K562 (cell line): ENCODE measurements at regions not wholly inside any gene's neighbourhood (a gene's known extent, or its start where the extent isn't known, plus 50 kb on each side); places are given as distances from the start of the nearest gene placed in this dataset.

Source experiments
- ATAC-seq: fragments of 200-7000 bp; cut with Tn5 transposase; 3 replicates; pipeline ENCODE4 v1.9.1; 2020; ENCODE audit warnings: moderate library complexity
- BruUV-seq: library from RNA; stranded (reverse); fragments of 400-500 nt; replicated peaks from 2 replicates; lab custom pipeline; 2021; lab: Mats Ljungman, UMichigan
- CTCF ChIA-PET: fragments of 300-600 bp; formaldehyde crosslinking; extraction: SDS; loops from one replicate; lab custom pipeline; 2021; ENCODE audit warnings: low intra/inter-chr PET ratio; lab: Yijun Ruan, JAX
- POLR2A ChIA-PET: fragments of 300-600, 350-650 bp; sonication (Branson Sonifier 250); formaldehyde crosslinking; extraction: SDS; loops from one replicate; lab custom pipeline; 2021; ENCODE audit warnings: antibody characterized with exemption, inconsistent platforms; lab: Yijun Ruan, JAX
- DNase-seq, 4 experiments: peaks; one replicate each; pipeline versions ENCODE4 v3.0.0 to v3.0.0-alpha.2; 2011 to 2018; ENCODE audit warnings: low spot score in 3 of 4, mixed read lengths in 3 of 4; ENCODE audit errors: extremely low read depth in 1 of 4
- FAIRE-seq: peaks from 2 replicates; lab custom pipeline; 2011; peaks lifted over from hg19 to GRCh38; lab: Jason Lieb, UNC
- H2AFZ ChIP-seq: 2 replicates; pipeline ENCODE4 v1.6.0; 2011; ENCODE audit warnings: low read depth, low read length, control low read depth, inconsistent platforms
- H3K27ac ChIP-seq: fragments of 200-600 bp; 3 replicates; pipeline ENCODE4 v1.8.0; 2011; ENCODE audit warnings: low read depth, mild to moderate bottlenecking, control low read depth, inconsistent platforms, low read length, moderate library complexity, mixed read lengths; ENCODE audit errors: extremely low read depth
- H3K27me3 ChIP-seq, 2 experiments: fragments of 300-600 bp in 1 of 2; 2 replicates in 1 of 2; 3 replicates in 1 of 2; pipeline versions ENCODE4 v1.6.0 to v1.8.0; 2011; ENCODE audit warnings: inconsistent platforms in 2 of 2, low read length in 2 of 2, mild to moderate bottlenecking in 1 of 2, mixed read lengths in 1 of 2, moderate library complexity in 1 of 2; ENCODE audit not compliant: control insufficient read depth in 2 of 2, insufficient read depth in 2 of 2
- H3K36me3 ChIP-seq: fragments of 300-600 bp; 3 replicates; pipeline ENCODE4 v1.8.0; 2011; ENCODE audit warnings: mild to moderate bottlenecking, low read length, inconsistent platforms; ENCODE audit not compliant: control insufficient read depth, insufficient read depth
- H3K4me1 ChIP-seq, 2 experiments: fragments of 200-600 bp in 1 of 2; replicated peaks in 1 of 2; 2 replicates in 1 of 2; 3 replicates in 1 of 2; pipeline versions ENCODE4 v1.5.1 to v1.8.0; 2011; ENCODE audit warnings: inconsistent platforms in 2 of 2, low read length in 2 of 2, mild to moderate bottlenecking in 1 of 2, mixed read lengths in 1 of 2, moderate library complexity in 1 of 2; ENCODE audit not compliant: control insufficient read depth in 2 of 2, insufficient read depth in 2 of 2
- H3K4me2 ChIP-seq: 2 replicates; pipeline ENCODE4 v1.6.1; 2011; ENCODE audit warnings: low read length, control low read depth, inconsistent platforms, mixed read lengths; ENCODE audit not compliant: insufficient read depth
- H3K4me3 ChIP-seq: fragments of 200-600 bp; sonication (generic), shearing (Covaris generic); 2 replicates; pipeline ENCODE4 v1.5.1; 2016; ENCODE audit warnings: control low read depth, inconsistent platforms
- H3K79me2 ChIP-seq: fragments of 200-600 bp; 3 replicates; pipeline ENCODE4 v1.8.0; 2011; ENCODE audit warnings: low read length, inconsistent platforms; ENCODE audit not compliant: control insufficient read depth, insufficient read depth
- H3K9ac ChIP-seq, 2 experiments: 2 replicates each; pipeline versions ENCODE4 v1.6.0 to v1.6.1; 2011; ENCODE audit warnings: low read depth in 2 of 2, low read length in 2 of 2, control low read depth in 1 of 2, inconsistent platforms in 1 of 2, mild to moderate bottlenecking in 1 of 2, mixed read lengths in 1 of 2; ENCODE audit not compliant: insufficient read depth in 1 of 2
- H3K9me1 ChIP-seq: one replicate; pipeline ENCODE4 v1.6.0; 2011; ENCODE audit warnings: inconsistent platforms, mild to moderate bottlenecking, low read length, moderate library complexity; ENCODE audit not compliant: control insufficient read depth, insufficient read depth
- H3K9me3 ChIP-seq: replicated peaks from 2 replicates; pipeline ENCODE4 v1.5.1; 2011; ENCODE audit warnings: low read depth, low read length, inconsistent platforms; ENCODE audit not compliant: control insufficient read depth, insufficient read depth
- H4K20me1 ChIP-seq: replicated peaks from 2 replicates; pipeline ENCODE4 v1.6.1; 2011; ENCODE audit warnings: low read length, inconsistent platforms, mixed read lengths; ENCODE audit not compliant: control insufficient read depth, insufficient read depth
- FOXA1 ChIP-seq: fragments of 450-650 bp; IDR thresholded peaks from 2 replicates; pipeline ENCODE4 v1.6.1; 2016; ENCODE audit warnings: mild to moderate bottlenecking, borderline replicate concordance
- GTF2E2 ChIP-seq: fragments of 200-800 bp; sonication (Bioruptor generic); IDR thresholded peaks from 2 replicates; pipeline ENCODE4 v1.6.1; 2016; ENCODE audit warnings: missing genetic modification characterization, missing compliant biosample characterization
- MBD2 ChIP-seq: sonication (generic); IDR thresholded peaks from 2 replicates; pipeline ENCODE4 v1.6.1; 2016; ENCODE audit warnings: low read depth, borderline replicate concordance
- MTA2 ChIP-seq: fragments of 450-650 bp; IDR thresholded peaks from 2 replicates; pipeline ENCODE4 v1.6.1; 2016; ENCODE audit warnings: low read depth
- MYNN ChIP-seq, 2 experiments: sonication (generic); formaldehyde crosslinking in 1 of 2; IDR thresholded peaks; 2 replicates each; pipeline versions ENCODE4 v1.5.0 to v1.6.1; 2016 to 2020; ENCODE audit warnings: antibody characterized with exemption in 1 of 2, missing genetic modification reagents in 1 of 2
- NCOA2 ChIP-seq, 2 experiments: fragments of 450-650 bp; IDR thresholded peaks; 2 replicates each; pipeline ENCODE4 v1.6.1; 2018; ENCODE audit warnings: mild to moderate bottlenecking in 2 of 2, moderate library complexity in 1 of 2; ENCODE audit not compliant: partially characterized antibody in 2 of 2
- NEUROD1 ChIP-seq: fragments of 150-350 bp; IDR thresholded peaks from 2 replicates; pipeline ENCODE4 v1.6.1; 2014; ENCODE audit warnings: borderline replicate concordance, low read length, low read depth; ENCODE audit not compliant: partially characterized antibody
- SRF ChIP-seq, 2 experiments: fragments of 250-450, 450-650 bp in 1 of 2; sonication (Bioruptor Pico) in 1 of 2; sonication (generic) in 1 of 2; formaldehyde crosslinking; IDR thresholded peaks; 2 replicates each; pipeline versions ENCODE4 v1.5.0 to v1.5.1; 2020 to 2022; ENCODE audit warnings: mild to moderate bottlenecking in 1 of 2, missing genetic modification reagents in 1 of 2
- WGBS: fragments of 100-300 bp; shearing (Covaris generic); methylation state at CpG from one replicate; pipeline ENCODE4 v1.1.6; 2016; ENCODE audit warnings: low coverage, mixed read lengths; ENCODE audit not compliant: insufficient coverage; ENCODE audit errors: missing lambda C conversion rate; 5-methylcytosine and 5-hydroxymethylcytosine counted together
- in situ Hi-C: fragments of 300-500 bp; cut with MboI; formaldehyde crosslinking; loops from 4 replicates; pipeline ENCODE4 v1.15.0; 2018; ENCODE audit warnings: inconsistent platforms, mixed read lengths
- intact Hi-C: fragments of 100-400 bp; cut with micrococcal nuclease; formaldehyde crosslinking; loops from 2 replicates; pipeline ENCODE4 v1.14.2; 2022
- TF ChIP-seq, protein P1 (sequence below), 3 experiments: fragments of 200-800 bp in 1 of 3; fragments of 250-450 bp in 1 of 3; fragments of 450-650 bp in 1 of 3; sonication (Bioruptor Pico) in 1 of 3; sonication (Bioruptor generic) in 1 of 3; formaldehyde crosslinking in 1 of 3; IDR thresholded peaks; 2 replicates each; pipeline versions ENCODE4 v1.6.1 to v1.8.0; 2016 to 2022; ENCODE audit warnings: mild to moderate bottlenecking in 2 of 3, missing genetic modification characterization in 2 of 3, missing compliant biosample characterization in 1 of 3, moderate library complexity in 1 of 3
- TF ChIP-seq, protein P2 (sequence below): sonication (generic); formaldehyde crosslinking; IDR thresholded peaks from 2 replicates; pipeline ENCODE4 v1.8.0; 2023; ENCODE audit warnings: missing genetic modification reagents, mild to moderate bottlenecking, borderline replicate concordance

DNA sequence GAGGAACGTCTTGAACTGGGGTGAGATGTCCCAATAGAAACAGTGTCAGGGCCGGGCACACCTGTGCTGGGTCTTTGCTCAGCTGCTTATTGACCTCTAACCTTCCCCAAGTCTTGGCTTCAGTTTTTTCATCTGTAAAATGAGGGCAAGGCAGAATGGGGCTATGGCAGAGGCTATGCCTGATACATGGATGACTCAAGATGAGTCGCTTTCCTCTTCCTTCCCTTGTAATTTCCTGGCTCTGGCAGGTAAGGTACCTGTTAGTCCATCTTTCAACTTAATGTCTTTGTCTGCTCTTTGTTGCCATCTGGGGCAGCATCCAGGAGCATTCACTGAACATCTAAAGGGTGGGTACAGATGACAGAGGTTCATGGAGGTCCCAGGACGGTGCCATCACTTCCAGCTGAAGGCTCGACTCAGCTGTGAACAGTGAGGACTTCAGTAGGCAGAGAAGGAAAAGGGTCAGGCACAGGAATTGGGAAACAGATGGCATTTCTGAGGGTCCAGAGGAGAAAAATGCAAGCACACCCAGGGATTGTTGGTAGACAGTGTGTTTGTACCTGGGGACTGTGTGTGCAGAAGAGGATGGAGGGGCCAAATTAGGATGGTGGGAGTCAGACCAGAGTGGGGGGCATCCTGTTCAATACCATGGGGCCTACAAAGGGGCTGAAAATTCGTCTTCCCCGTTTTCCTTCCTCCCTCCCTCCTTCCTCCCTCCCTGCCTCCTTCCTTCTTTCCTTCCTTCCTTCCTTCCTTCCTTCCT, 268.3 kb downstream of the VRK1 start:
- POLR2A ChIA-PET, result interaction anchor here (1.5 kb wide), 1 partner anchor 23 kb away, joined by 5 read pairs; no protein-coding TSS in a partner anchor
- Histone ChIP-seq H3K4me1 (no peaks in the 10 kb centered on the region), H3K4me3 (no peak overlapping the region), H3K27ac (no peak overlapping the region), H3K9me3 (no peaks in the 10 kb centered on the region), H3K27me3 (peaks cover 2 to 31% of the 10 kb centered on the region in 2 experiments; a peak in 4 of 5 replicates), H3K9ac (no peak overlapping the region), H3K4me2 (no peak overlapping the region), H3K79me2 (no peaks in the 10 kb centered on the region), H4K20me1 (no peaks in the 10 kb centered on the region), H3K36me3 (no peaks in the 10 kb centered on the region), H2AFZ (no peak overlapping the region), H3K9me1 (no peaks in the 10 kb centered on the region)
- intact Hi-C loops, result no loop called here
- ATAC-seq (no peak), DNase-seq (no peak), FAIRE-seq (no peak)
- CTCF ChIA-PET, result no interaction called here
- WGBS, result 4% methylated on average over 5 of the region's 7 CpGs
- BruUV-seq, result no TSS peak
- in situ Hi-C loops, result no loop called here
- TF ChIP-seq MYNN (IDR thresholded peaks at IDR 0.05) (no peak), MYNN (CRISPR knock-in tag; IDR thresholded peaks at IDR 0.05) (no peak), MTA2 (no peak), FOXA1 (no peak), NCOA2 (IDR thresholded peaks at IDR 0.05; ENCODE audit: partially characterized antibody in 2 of 2) (no peak), SRF (CRISPR knock-in tag; IDR thresholded peaks at IDR 0.05) (no peak), NEUROD1 (no peak), MBD2 (no peak), GTF2E2 (no peak)
- TF ChIP-seq, protein P1, sequence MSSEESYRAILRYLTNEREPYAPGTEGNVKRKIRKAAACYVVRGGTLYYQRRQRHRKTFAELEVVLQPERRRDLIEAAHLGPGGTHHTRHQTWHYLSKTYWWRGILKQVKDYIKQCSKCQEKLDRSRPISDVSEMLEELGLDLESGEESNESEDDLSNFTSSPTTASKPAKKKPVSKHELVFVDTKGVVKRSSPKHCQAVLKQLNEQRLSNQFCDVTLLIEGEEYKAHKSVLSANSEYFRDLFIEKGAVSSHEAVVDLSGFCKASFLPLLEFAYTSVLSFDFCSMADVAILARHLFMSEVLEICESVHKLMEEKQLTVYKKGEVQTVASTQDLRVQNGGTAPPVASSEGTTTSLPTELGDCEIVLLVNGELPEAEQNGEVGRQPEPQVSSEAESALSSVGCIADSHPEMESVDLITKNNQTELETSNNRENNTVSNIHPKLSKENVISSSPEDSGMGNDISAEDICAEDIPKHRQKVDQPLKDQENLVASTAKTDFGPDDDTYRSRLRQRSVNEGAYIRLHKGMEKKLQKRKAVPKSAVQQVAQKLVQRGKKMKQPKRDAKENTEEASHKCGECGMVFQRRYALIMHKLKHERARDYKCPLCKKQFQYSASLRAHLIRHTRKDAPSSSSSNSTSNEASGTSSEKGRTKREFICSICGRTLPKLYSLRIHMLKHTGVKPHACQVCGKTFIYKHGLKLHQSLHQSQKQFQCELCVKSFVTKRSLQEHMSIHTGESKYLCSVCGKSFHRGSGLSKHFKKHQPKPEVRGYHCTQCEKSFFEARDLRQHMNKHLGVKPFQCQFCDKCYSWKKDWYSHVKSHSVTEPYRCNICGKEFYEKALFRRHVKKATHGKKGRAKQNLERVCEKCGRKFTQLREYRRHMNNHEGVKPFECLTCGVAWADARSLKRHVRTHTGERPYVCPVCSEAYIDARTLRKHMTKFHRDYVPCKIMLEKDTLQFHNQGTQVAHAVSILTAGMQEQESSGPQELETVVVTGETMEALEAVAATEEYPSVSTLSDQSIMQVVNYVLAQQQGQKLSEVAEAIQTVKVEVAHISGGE (CRISPR knock-in tag; IDR thresholded peaks at IDR 0.05), result no peak
- TF ChIP-seq, protein P2, sequence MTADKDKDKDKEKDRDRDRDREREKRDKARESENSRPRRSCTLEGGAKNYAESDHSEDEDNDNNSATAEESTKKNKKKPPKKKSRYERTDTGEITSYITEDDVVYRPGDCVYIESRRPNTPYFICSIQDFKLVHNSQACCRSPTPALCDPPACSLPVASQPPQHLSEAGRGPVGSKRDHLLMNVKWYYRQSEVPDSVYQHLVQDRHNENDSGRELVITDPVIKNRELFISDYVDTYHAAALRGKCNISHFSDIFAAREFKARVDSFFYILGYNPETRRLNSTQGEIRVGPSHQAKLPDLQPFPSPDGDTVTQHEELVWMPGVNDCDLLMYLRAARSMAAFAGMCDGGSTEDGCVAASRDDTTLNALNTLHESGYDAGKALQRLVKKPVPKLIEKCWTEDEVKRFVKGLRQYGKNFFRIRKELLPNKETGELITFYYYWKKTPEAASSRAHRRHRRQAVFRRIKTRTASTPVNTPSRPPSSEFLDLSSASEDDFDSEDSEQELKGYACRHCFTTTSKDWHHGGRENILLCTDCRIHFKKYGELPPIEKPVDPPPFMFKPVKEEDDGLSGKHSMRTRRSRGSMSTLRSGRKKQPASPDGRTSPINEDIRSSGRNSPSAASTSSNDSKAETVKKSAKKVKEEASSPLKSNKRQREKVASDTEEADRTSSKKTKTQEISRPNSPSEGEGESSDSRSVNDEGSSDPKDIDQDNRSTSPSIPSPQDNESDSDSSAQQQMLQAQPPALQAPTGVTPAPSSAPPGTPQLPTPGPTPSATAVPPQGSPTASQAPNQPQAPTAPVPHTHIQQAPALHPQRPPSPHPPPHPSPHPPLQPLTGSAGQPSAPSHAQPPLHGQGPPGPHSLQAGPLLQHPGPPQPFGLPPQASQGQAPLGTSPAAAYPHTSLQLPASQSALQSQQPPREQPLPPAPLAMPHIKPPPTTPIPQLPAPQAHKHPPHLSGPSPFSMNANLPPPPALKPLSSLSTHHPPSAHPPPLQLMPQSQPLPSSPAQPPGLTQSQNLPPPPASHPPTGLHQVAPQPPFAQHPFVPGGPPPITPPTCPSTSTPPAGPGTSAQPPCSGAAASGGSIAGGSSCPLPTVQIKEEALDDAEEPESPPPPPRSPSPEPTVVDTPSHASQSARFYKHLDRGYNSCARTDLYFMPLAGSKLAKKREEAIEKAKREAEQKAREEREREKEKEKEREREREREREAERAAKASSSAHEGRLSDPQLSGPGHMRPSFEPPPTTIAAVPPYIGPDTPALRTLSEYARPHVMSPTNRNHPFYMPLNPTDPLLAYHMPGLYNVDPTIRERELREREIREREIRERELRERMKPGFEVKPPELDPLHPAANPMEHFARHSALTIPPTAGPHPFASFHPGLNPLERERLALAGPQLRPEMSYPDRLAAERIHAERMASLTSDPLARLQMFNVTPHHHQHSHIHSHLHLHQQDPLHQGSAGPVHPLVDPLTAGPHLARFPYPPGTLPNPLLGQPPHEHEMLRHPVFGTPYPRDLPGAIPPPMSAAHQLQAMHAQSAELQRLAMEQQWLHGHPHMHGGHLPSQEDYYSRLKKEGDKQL (CRISPR knock-in tag), result no peak
